Muscle of arm (tissue), 1 donor: ENCODE measurements at regions not wholly inside any gene's neighbourhood (a gene's known extent, or its start where the extent isn't known, plus 50 kb on each side); places are given as distances from the start of the nearest gene placed in this dataset.
"Not testable (repeated sequence)": the region's sequence is repeated elsewhere in the genome, so short reads cannot be mapped to it uniquely, and the experiment has no call there.

Experiments
- DNase-seq: peaks from one replicate; pipeline ENCODE4 v3.0.0-alpha.2; 2013

GRCh38 chr16:63516394-63516793 is 1480.2 kb upstream of the CDH8 start:
- no peak for DNase-seq

GRCh38 chr16:63512910-63513309 is 1476.7 kb upstream of the CDH8 start:
- DNase-seq = no peak

GRCh38 chr16:63497408-63497807 is 1461.2 kb upstream of the CDH8 start:
- DNase-seq = no peak

GRCh38 chr16:63496282-63496681 is 1460.0 kb upstream of the CDH8 start:
- DNase-seq = no peak

GRCh38 chr16:63488955-63489354 is 1452.7 kb upstream of the CDH8 start:
- no peak for DNase-seq

GRCh38 chr16:63481060-63481459 is 1444.8 kb upstream of the CDH8 start:
- DNase-seq = no peak

- no peak for DNase-seq
Measured at GRCh38 chr16:63473725-63474124, 1437.5 kb upstream of the CDH8 start.

- no peak for DNase-seq
Measured at GRCh38 chr16:63467513-63467912, 1431.3 kb upstream of the CDH8 start.

- no peak for DNase-seq
Measured at GRCh38 chr16:63462316-63462715, 1426.1 kb upstream of the CDH8 start.

GRCh38 chr16:63461248-63461841 is 1425.1 kb upstream of the CDH8 start:
- peak; percentile 52 for DNase-seq

- DNase-seq = no peak
Measured at GRCh38 chr16:63458846-63459245, 1422.6 kb upstream of the CDH8 start.

GRCh38 chr16:63457869-63458268 is 1421.6 kb upstream of the CDH8 start:
- DNase-seq = no peak

GRCh38 chr16:63453261-63453660 is 1417.0 kb upstream of the CDH8 start:
- DNase-seq = no peak

GRCh38 chr16:63447121-63447520 is 1410.9 kb upstream of the CDH8 start:
- no peak for DNase-seq

GRCh38 chr16:63442246-63442645 is 1406.0 kb upstream of the CDH8 start:
- no peak for DNase-seq

GRCh38 chr16:63426275-63426870 is 1390.1 kb upstream of the CDH8 start:
- no peak for DNase-seq

- DNase-seq = no peak
Measured at GRCh38 chr16:63422715-63423114, 1386.5 kb upstream of the CDH8 start.

- DNase-seq = no peak
Measured at GRCh38 chr16:63416712-63417111, 1380.5 kb upstream of the CDH8 start.

GRCh38 chr16:63415014-63415413 is 1378.8 kb upstream of the CDH8 start:
- no peak for DNase-seq

- no peak for DNase-seq
Measured at GRCh38 chr16:63410594-63410993, 1374.4 kb upstream of the CDH8 start.

- no peak for DNase-seq
Measured at GRCh38 chr16:63403792-63404191, 1367.6 kb upstream of the CDH8 start.

- DNase-seq = not testable (repeated sequence)
Measured at GRCh38 chr16:63388277-63388676, 1352.0 kb upstream of the CDH8 start.

GRCh38 chr16:63385714-63386432 is 1349.6 kb upstream of the CDH8 start:
- no peak for DNase-seq
